Body of pancreas (tissue), 4 donors: ENCODE measurements at regions not wholly inside any gene's neighbourhood (a gene's known extent, or its start where the extent isn't known, plus 50 kb on each side); places are given as distances from the start of the nearest gene placed in this dataset.

Source experiments
- ATAC-seq: fragments of 150-250 bp; one replicate; pipeline ENCODE4 v1.9.1; 2016
- DNase-seq, 4 donors: peaks; one replicate each; pipeline ENCODE4 v3.0.0-alpha.2; 2019
- H3K27ac ChIP-seq, 4 donors: fragments of 200-600 bp; sonication (generic); 1 replicate in 3 of 4; 2 replicates in 1 of 4; pipeline versions ENCODE4 v1.5.1 to v1.6.1; 2016 to 2019; ENCODE audit warnings: mild to moderate bottlenecking in 1 of 4, mixed read lengths in 1 of 4, moderate library complexity in 1 of 4
- H3K27me3 ChIP-seq, 2 donors: fragments of 200-600 bp; sonication (generic); one replicate each; pipeline ENCODE4 v1.6.0; 2016; ENCODE audit warnings: mild to moderate bottlenecking in 1 of 2
- H3K36me3 ChIP-seq, 2 donors: fragments of 200-600 bp; sonication (generic); replicated peaks in 1 of 2; 2 replicates each; pipeline ENCODE4 v1.5.1; 2016; ENCODE audit warnings: low read depth in 2 of 2; ENCODE audit not compliant: insufficient read depth in 1 of 2
- H3K4me1 ChIP-seq: fragments of 200-600 bp; sonication (generic); one replicate; pipeline ENCODE4 v1.6.0; 2016
- H3K4me3 ChIP-seq, 2 donors: fragments of 200-600 bp; sonication (generic); 1 replicate in 1 of 2; 2 replicates in 1 of 2; pipeline ENCODE4 v1.5.1; 2016 to 2019
- H3K9me3 ChIP-seq, 3 donors: fragments of 200-600 bp; sonication (generic); 1 replicate in 2 of 3; 2 replicates in 1 of 3; pipeline ENCODE4 v1.5.1; 2016
- POLR2A ChIP-seq, 3 donors: fragments of 450-650 bp; IDR thresholded peaks; one replicate each; pipeline ENCODE4 v1.6.1; 2016; ENCODE audit warnings: antibody characterized with exemption in 3 of 3, mild to moderate bottlenecking in 2 of 3
- WGBS, 2 donors: methylation state at CpG; one replicate each; pipeline ENCODE4 v1.1.5; 2017; 5-methylcytosine and 5-hydroxymethylcytosine counted together
- intact Hi-C: fragments of 100-400 bp; cut with DNase I; formaldehyde crosslinking; loops from one replicate; pipeline ENCODE4 v1.15.1; 2023
- TF ChIP-seq, protein P1 (sequence below), 7 experiments: fragments of 450-650 bp in 4 of 7; fragments of 200-600 bp in 3 of 7; sonication (generic) in 3 of 7; IDR thresholded peaks; one replicate each; pipeline ENCODE4 v1.5.1; 2016 to 2019; ENCODE audit warnings: antibody characterized with exemption in 7 of 7

DNA sequence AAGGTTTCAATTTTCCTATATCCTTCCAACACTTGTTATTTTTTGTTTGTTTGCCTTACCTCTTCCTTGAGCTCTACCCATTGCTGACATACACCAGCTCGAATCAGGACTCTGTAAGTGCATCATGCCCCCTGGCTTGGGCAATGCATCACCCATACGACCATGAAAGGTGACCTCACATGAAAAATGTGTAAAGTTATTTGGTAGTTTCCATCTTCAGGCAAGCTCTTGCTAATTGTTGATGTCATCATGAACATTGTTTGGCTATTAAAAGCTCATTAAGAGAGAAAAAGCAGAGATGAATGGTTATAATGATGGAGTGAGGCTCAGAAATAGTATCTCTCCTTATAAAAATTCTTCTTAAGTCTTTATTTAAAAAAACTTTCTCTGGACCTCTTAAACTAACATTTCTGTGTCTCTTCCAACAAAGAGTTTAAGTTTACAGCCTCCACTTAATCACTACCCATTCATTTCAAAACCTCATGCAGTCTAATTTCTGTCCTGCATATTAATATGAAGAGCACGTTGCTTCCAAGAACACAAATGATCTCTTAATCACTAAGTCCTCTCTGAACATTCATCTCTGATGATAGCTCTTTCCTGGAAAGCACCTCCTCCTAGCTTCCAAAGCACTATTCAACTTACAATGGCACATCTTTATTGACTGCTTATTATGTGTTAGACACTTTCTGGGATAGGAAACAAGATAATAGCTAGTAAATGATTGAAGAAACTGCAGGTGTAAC, 236.3 kb downstream of the NFKBIZ start:
- no peak overlapping the region for H3K4me3 ChIP-seq
- TF ChIP-seq POLR2A (IDR thresholded peaks at IDR 0.05) = no peak
- TF ChIP-seq, protein P1, sequence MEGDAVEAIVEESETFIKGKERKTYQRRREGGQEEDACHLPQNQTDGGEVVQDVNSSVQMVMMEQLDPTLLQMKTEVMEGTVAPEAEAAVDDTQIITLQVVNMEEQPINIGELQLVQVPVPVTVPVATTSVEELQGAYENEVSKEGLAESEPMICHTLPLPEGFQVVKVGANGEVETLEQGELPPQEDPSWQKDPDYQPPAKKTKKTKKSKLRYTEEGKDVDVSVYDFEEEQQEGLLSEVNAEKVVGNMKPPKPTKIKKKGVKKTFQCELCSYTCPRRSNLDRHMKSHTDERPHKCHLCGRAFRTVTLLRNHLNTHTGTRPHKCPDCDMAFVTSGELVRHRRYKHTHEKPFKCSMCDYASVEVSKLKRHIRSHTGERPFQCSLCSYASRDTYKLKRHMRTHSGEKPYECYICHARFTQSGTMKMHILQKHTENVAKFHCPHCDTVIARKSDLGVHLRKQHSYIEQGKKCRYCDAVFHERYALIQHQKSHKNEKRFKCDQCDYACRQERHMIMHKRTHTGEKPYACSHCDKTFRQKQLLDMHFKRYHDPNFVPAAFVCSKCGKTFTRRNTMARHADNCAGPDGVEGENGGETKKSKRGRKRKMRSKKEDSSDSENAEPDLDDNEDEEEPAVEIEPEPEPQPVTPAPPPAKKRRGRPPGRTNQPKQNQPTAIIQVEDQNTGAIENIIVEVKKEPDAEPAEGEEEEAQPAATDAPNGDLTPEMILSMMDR (IDR thresholded peaks at IDR 0.05) = no peak
- WGBS, 2 donors = 68 to 73% methylated on average over 3 of the region's 3 CpGs
- DNase-seq (no peak), ATAC-seq (no peak)
- no peaks in the 10 kb centered on the region for H3K4me1 ChIP-seq
- H3K27ac ChIP-seq = no peak overlapping the region
- H3K27me3 ChIP-seq = no peaks in the 10 kb centered on the region
- H3K9me3 ChIP-seq = no peaks in the 10 kb centered on the region
- no peaks in the 10 kb centered on the region for H3K36me3 ChIP-seq
- intact Hi-C loops = no loop called here

- 83 to 88% methylated on average over 4 of the region's 4 CpGs for WGBS, 2 donors
- Histone ChIP-seq H3K27ac (no peak overlapping the region), H3K36me3 (no peaks in the 10 kb centered on the region), H3K27me3 (no peaks in the 10 kb centered on the region), H3K9me3 (no peaks in the 10 kb centered on the region), H3K4me3 (no peak overlapping the region), H3K4me1 (no peaks in the 10 kb centered on the region)
- no peak for TF ChIP-seq POLR2A (IDR thresholded peaks at IDR 0.05)
- TF ChIP-seq, protein P1 (IDR thresholded peaks at IDR 0.05) = no peak
- DNase-seq (no peak), ATAC-seq (no peak)
- intact Hi-C loops = no loop called here
These were observed 237.9 kb downstream of the NFKBIZ start for GRCh38 chr3:102087236-102087635.

GRCh38 chr3:102089239-102089638, 239.9 kb downstream of the NFKBIZ start:
- DNase-seq = no peak
- no peak for ATAC-seq
- Histone ChIP-seq H3K36me3 (no peaks in the 10 kb centered on the region), H3K4me1 (no peaks in the 10 kb centered on the region), H3K4me3 (no peak overlapping the region), H3K27ac (no peak overlapping the region), H3K27me3 (no peaks in the 10 kb centered on the region), H3K9me3 (no peaks in the 10 kb centered on the region)
- TF ChIP-seq, protein P1 (IDR thresholded peaks at IDR 0.05) = no peak
- TF ChIP-seq POLR2A (IDR thresholded peaks at IDR 0.05) = no peak
- WGBS, 2 donors = 53 to 56% methylated on average over 3 of the region's 3 CpGs
- intact Hi-C loops = no loop called here

DNA sequence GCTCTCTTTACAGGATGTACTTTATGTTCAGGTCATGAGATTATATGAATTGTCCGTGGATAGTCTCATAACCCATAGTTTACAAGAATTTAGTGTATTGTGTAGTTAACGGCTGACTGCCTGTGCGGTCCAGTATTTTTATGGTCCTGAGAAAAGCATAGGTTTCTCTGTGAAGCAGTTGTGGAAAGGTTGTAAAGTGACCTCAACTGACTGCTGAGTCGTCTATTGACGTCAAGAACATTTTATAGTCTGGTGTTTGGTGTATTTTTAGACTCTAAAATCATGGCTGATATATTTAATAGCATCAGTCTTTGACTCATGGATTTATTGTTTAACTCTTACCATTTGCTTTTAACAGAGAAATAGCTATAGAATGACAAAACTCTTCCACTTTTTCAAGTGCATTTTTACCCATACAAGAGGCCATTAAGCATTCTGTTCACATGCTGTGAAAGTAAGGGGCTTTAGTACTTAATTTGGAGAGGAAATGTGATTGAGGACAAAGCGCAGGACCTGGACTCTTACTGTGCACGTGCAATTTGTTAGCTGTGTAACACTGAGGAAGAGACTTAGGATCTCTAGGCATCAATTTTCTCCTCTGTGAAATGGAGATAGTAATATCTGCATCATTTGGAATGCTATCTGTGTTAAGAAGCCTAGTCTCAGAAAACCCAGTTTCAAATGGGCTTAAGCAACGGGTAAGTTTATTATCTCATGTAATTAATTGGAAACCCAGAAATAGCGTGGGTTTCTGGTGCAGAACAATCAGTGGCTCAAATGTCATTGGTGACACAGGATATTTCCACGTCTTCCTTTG, 240.8 kb downstream of the NFKBIZ start:
- Histone ChIP-seq H3K27ac (no peak overlapping the region), H3K36me3 (no peaks in the 10 kb centered on the region), H3K9me3 (no peaks in the 10 kb centered on the region), H3K4me1 (no peaks in the 10 kb centered on the region), H3K4me3 (no peak overlapping the region), H3K27me3 (no peaks in the 10 kb centered on the region)
- ATAC-seq = no peak
- no peak for TF ChIP-seq POLR2A (IDR thresholded peaks at IDR 0.05)
- TF ChIP-seq, protein P1 (IDR thresholded peaks at IDR 0.05) = no peak
- DNase-seq = no peak
- WGBS, 2 donors = 66 to 70% methylated on average over 10 of the region's 10 CpGs
- intact Hi-C loops = no loop called here
